ENCODE measurements at regions not wholly inside any gene's neighbourhood (a gene's known extent, or its start where the extent isn't known, plus 50 kb on each side); places are given as distances from the start of the nearest gene placed in this dataset.

- TF ChIP-seq CHD7 (IDR thresholded peaks at IDR 0.05; ENCODE audit: insufficient replicate concordance, low read length) = peak; percentile 94
- TF ChIP-seq, protein P1, sequence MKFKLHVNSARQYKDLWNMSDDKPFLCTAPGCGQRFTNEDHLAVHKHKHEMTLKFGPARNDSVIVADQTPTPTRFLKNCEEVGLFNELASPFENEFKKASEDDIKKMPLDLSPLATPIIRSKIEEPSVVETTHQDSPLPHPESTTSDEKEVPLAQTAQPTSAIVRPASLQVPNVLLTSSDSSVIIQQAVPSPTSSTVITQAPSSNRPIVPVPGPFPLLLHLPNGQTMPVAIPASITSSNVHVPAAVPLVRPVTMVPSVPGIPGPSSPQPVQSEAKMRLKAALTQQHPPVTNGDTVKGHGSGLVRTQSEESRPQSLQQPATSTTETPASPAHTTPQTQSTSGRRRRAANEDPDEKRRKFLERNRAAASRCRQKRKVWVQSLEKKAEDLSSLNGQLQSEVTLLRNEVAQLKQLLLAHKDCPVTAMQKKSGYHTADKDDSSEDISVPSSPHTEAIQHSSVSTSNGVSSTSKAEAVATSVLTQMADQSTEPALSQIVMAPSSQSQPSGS (IDR thresholded peaks at IDR 0.05; ENCODE audit: low read length) = no peak
These were observed 197.8 kb downstream of the PCDH7 start (continued) for GRCh38 chr4:30917946-30918345.
